Body of pancreas (tissue), 4 donors: ENCODE measurements at regions not wholly inside any gene's neighbourhood (a gene's known extent, or its start where the extent isn't known, plus 50 kb on each side); places are given as distances from the start of the nearest gene placed in this dataset.

Source experiments
- ATAC-seq: fragments of 150-250 bp; one replicate; pipeline ENCODE4 v1.9.1; 2016
- DNase-seq, 4 donors: peaks; one replicate each; pipeline ENCODE4 v3.0.0-alpha.2; 2019
- H3K27ac ChIP-seq, 4 donors: fragments of 200-600 bp; sonication (generic); 1 replicate in 3 of 4; 2 replicates in 1 of 4; pipeline versions ENCODE4 v1.5.1 to v1.6.1; 2016 to 2019; ENCODE audit warnings: mild to moderate bottlenecking in 1 of 4, mixed read lengths in 1 of 4, moderate library complexity in 1 of 4
- H3K27me3 ChIP-seq, 2 donors: fragments of 200-600 bp; sonication (generic); one replicate each; pipeline ENCODE4 v1.6.0; 2016; ENCODE audit warnings: mild to moderate bottlenecking in 1 of 2
- H3K36me3 ChIP-seq, 2 donors: fragments of 200-600 bp; sonication (generic); replicated peaks in 1 of 2; 2 replicates each; pipeline ENCODE4 v1.5.1; 2016; ENCODE audit warnings: low read depth in 2 of 2; ENCODE audit not compliant: insufficient read depth in 1 of 2
- H3K4me1 ChIP-seq: fragments of 200-600 bp; sonication (generic); one replicate; pipeline ENCODE4 v1.6.0; 2016
- H3K4me3 ChIP-seq, 2 donors: fragments of 200-600 bp; sonication (generic); 1 replicate in 1 of 2; 2 replicates in 1 of 2; pipeline ENCODE4 v1.5.1; 2016 to 2019
- H3K9me3 ChIP-seq, 3 donors: fragments of 200-600 bp; sonication (generic); 1 replicate in 2 of 3; 2 replicates in 1 of 3; pipeline ENCODE4 v1.5.1; 2016
- CTCF ChIP-seq, 7 experiments: fragments of 450-650 bp in 4 of 7; fragments of 200-600 bp in 3 of 7; sonication (generic) in 3 of 7; IDR thresholded peaks; one replicate each; pipeline ENCODE4 v1.5.1; 2016 to 2019; ENCODE audit warnings: antibody characterized with exemption in 7 of 7
- POLR2A ChIP-seq, 3 donors: fragments of 450-650 bp; IDR thresholded peaks; one replicate each; pipeline ENCODE4 v1.6.1; 2016; ENCODE audit warnings: antibody characterized with exemption in 3 of 3, mild to moderate bottlenecking in 2 of 3
- WGBS, 2 donors: methylation state at CpG; one replicate each; pipeline ENCODE4 v1.1.5; 2017; 5-methylcytosine and 5-hydroxymethylcytosine counted together
- intact Hi-C: fragments of 100-400 bp; cut with DNase I; formaldehyde crosslinking; loops from one replicate; pipeline ENCODE4 v1.15.1; 2023

- Histone ChIP-seq H3K4me1 (no peaks in the 10 kb centered on the region), H3K4me3 (no peak overlapping the region), H3K9me3 (no peaks in the 10 kb centered on the region), H3K36me3 (no peaks in the 10 kb centered on the region), H3K27ac (no peak overlapping the region), H3K27me3 (no peaks in the 10 kb centered on the region)
- DNase-seq (no peak), ATAC-seq (no peak)
- WGBS, 2 donors: 75% methylated on average over 10 to 15 of the region's 15 CpGs
- intact Hi-C loops: no loop called here
- TF ChIP-seq POLR2A (IDR thresholded peaks at IDR 0.05) (no peak), CTCF (IDR thresholded peaks at IDR 0.05) (no peak)
Observed at GRCh38 chr11:70644343-70645060, 246.2 kb downstream of the CTTN start.

GRCh38 chr11:70645537-70645936 is 247.2 kb downstream of the CTTN start:
- Histone ChIP-seq H3K4me3 (no peak overlapping the region), H3K4me1 (no peaks in the 10 kb centered on the region), H3K27ac (no peak overlapping the region), H3K36me3 (no peaks in the 10 kb centered on the region), H3K27me3 (no peaks in the 10 kb centered on the region), H3K9me3 (no peaks in the 10 kb centered on the region)
- ATAC-seq: no peak
- intact Hi-C loops: no loop called here
- TF ChIP-seq POLR2A (IDR thresholded peaks at IDR 0.05) (no peak), CTCF (IDR thresholded peaks at IDR 0.05) (no peak)
- 76 to 91% methylated on average over 4 to 9 of the region's 9 CpGs for WGBS, 2 donors
- DNase-seq: no peak

- TF ChIP-seq POLR2A (IDR thresholded peaks at IDR 0.05) (no peak), CTCF (IDR thresholded peaks at IDR 0.05) (no peak)
- Histone ChIP-seq H3K9me3 (no peaks in the 10 kb centered on the region), H3K36me3 (no peaks in the 10 kb centered on the region), H3K27ac (no peak overlapping the region), H3K27me3 (no peaks in the 10 kb centered on the region), H3K4me3 (no peak overlapping the region), H3K4me1 (no peaks in the 10 kb centered on the region)
- intact Hi-C loops: no loop called here
- 68 to 78% methylated on average over 6 of the region's 6 CpGs for WGBS, 2 donors
- ATAC-seq (no peak), DNase-seq (no peak)
Observed at GRCh38 chr11:70646272-70647049, 248.1 kb downstream of the CTTN start.

GRCh38 chr11:70647188-70648166 is 249.1 kb downstream of the CTTN start:
- intact Hi-C loops: no loop called here
- Histone ChIP-seq H3K27me3 (no peaks in the 10 kb centered on the region), H3K9me3 (no peaks in the 10 kb centered on the region), H3K4me1 (no peaks in the 10 kb centered on the region), H3K36me3 (no peaks in the 10 kb centered on the region), H3K27ac (no peak overlapping the region), H3K4me3 (no peak overlapping the region)
- no peak for TF ChIP-seq CTCF (IDR thresholded peaks at IDR 0.05)
- no peak for TF ChIP-seq POLR2A (IDR thresholded peaks at IDR 0.05)
- 68 to 78% methylated on average over 19 to 21 of the region's 21 CpGs for WGBS, 2 donors
- no peak for ATAC-seq
- no peak for DNase-seq
